ENCODE measurements at regions not wholly inside any gene's neighbourhood (a gene's known extent, or its start where the extent isn't known, plus 50 kb on each side); places are given as distances from the start of the nearest gene placed in this dataset.

GRCh38 chr10:44178856-44179255, 206.0 kb downstream of the CXCL12 start:
- TF ChIP-seq EP300 (IDR thresholded peaks at IDR 0.05) (no peak), ESRRA (IDR thresholded peaks at IDR 0.05; ENCODE audit: borderline replicate concordance, low read length) (no peak), RAD21 (conservative IDR thresholded peaks at IDR 0.05 in 1 of 2, IDR thresholded peaks at IDR 0.05 in 1 of 2) (no peak), MAZ (IDR thresholded peaks at IDR 0.05; ENCODE audit: borderline replicate concordance, low read depth, low read length) (no peak), BHLHE40 (IDR thresholded peaks at IDR 0.05; ENCODE audit: low read depth, low read length) (no peak), CTCF (IDR thresholded peaks at IDR 0.05) (no peak)
